SU-DHL-6 (cell line): ENCODE measurements at regions not wholly inside any gene's neighbourhood (a gene's known extent, or its start where the extent isn't known, plus 50 kb on each side); places are given as distances from the start of the nearest gene placed in this dataset.

Experiments
- H2AFZ ChIP-seq: fragments of 200-600 bp; sonication (generic); 2 replicates; pipeline ENCODE4 v1.6.1; 2014; ENCODE audit warnings: low read depth, mild to moderate bottlenecking, moderate library complexity, mixed read lengths, antibody characterized with exemption, low read length; ENCODE audit not compliant: severe bottlenecking
- H3F3A ChIP-seq: fragments of 200-600 bp; shearing (Covaris generic); 2 replicates; pipeline ENCODE4 v1.6.0; 2016; ENCODE audit warnings: antibody characterized with exemption, mild to moderate bottlenecking; ENCODE audit not compliant: insufficient read depth
- H3K27ac ChIP-seq: fragments of 200-600 bp; sonication (generic); 2 replicates; pipeline ENCODE4 v1.5.1; 2016; ENCODE audit warnings: low read depth, mild to moderate bottlenecking, low read length, moderate library complexity, mixed read lengths
- H3K27me3 ChIP-seq: fragments of 200-600 bp; sonication (generic), shearing (Covaris generic); 2 replicates; pipeline ENCODE4 v1.6.0; 2014; ENCODE audit warnings: mild to moderate bottlenecking, low read length
- H3K36me3 ChIP-seq: fragments of 200-600 bp; sonication (generic); 2 replicates; pipeline ENCODE4 v1.6.1; 2014; ENCODE audit warnings: mild to moderate bottlenecking, low read length, mixed read lengths
- H3K4me2 ChIP-seq: fragments of 300-600, 200-600 bp; shearing (Covaris generic), sonication (generic); 2 replicates; pipeline ENCODE4 v1.6.0; 2014; ENCODE audit warnings: low read length, low read depth, mild to moderate bottlenecking; ENCODE audit not compliant: poor library complexity, severe bottlenecking
- H3K4me3 ChIP-seq: fragments of 200-600 bp; sonication (generic); 2 replicates; pipeline ENCODE4 v1.5.1; 2014; ENCODE audit warnings: antibody characterized with exemption, low read length, mild to moderate bottlenecking, mixed read lengths; ENCODE audit not compliant: insufficient read depth, poor library complexity, severe bottlenecking
- H3K79me2 ChIP-seq: fragments of 200-600 bp; sonication (generic); 2 replicates; pipeline ENCODE4 v1.6.1; 2014; ENCODE audit warnings: mild to moderate bottlenecking, low read length, moderate library complexity; ENCODE audit not compliant: insufficient read depth
- H3K9ac ChIP-seq: fragments of 200-600 bp; sonication (generic); 2 replicates; pipeline ENCODE4 v1.7.0; 2014; ENCODE audit warnings: mild to moderate bottlenecking, low read length
- H3K9me2 ChIP-seq: fragments of 200-600 bp; sonication (generic); replicated peaks from 2 replicates; pipeline ENCODE4 v1.6.1; 2014; ENCODE audit warnings: low read length; ENCODE audit not compliant: insufficient read depth
- H3K9me3 ChIP-seq: fragments of 200-600 bp; sonication (generic); 2 replicates; pipeline ENCODE4 v1.6.1; 2014; ENCODE audit warnings: low read length, mixed read lengths; ENCODE audit not compliant: insufficient read depth
- H4K20me1 ChIP-seq: fragments of 200-600 bp; sonication (generic); 2 replicates; pipeline ENCODE4 v1.6.1; 2014; ENCODE audit warnings: low read depth, mild to moderate bottlenecking, antibody characterized with exemption, low read length, moderate library complexity, mixed read lengths
- EZH2phosphoT487 ChIP-seq: fragments of 200-600 bp; sonication (generic), shearing (Covaris generic); conservative IDR thresholded peaks from 2 replicates; pipeline ENCODE4 v1.6.1; 2018; ENCODE audit warnings: mild to moderate bottlenecking, antibody characterized with exemption, low read length, moderate library complexity, mixed read lengths
- TF ChIP-seq, protein P1 (sequence below): fragments of 200-600 bp; sonication (generic); IDR thresholded peaks from one replicate; pipeline ENCODE4 v1.5.1; 2017; ENCODE audit warnings: antibody characterized with exemption, mild to moderate bottlenecking, low read length, moderate library complexity; ENCODE audit not compliant: insufficient read depth, poor library complexity, severe bottlenecking

GRCh38 chr13:76339649-76340048 is 546.6 kb downstream of the KCTD12 start:
- Histone ChIP-seq H3K4me2 (no peak overlapping the region), H3K27ac (no peak overlapping the region), H3K9me2 (no peaks in the 10 kb centered on the region), H3K9ac (no peak overlapping the region), H3F3A (no peaks in the 10 kb centered on the region), H3K79me2 (no peaks in the 10 kb centered on the region), H3K27me3 (no peaks in the 10 kb centered on the region), H3K4me3 (no peak overlapping the region), H3K36me3 (no peaks in the 10 kb centered on the region), H4K20me1 (no peaks in the 10 kb centered on the region), H3K9me3 (no peaks in the 10 kb centered on the region), H2AFZ (no peak overlapping the region)
- no peak for TF ChIP-seq EZH2phosphoT487
- TF ChIP-seq, protein P1, sequence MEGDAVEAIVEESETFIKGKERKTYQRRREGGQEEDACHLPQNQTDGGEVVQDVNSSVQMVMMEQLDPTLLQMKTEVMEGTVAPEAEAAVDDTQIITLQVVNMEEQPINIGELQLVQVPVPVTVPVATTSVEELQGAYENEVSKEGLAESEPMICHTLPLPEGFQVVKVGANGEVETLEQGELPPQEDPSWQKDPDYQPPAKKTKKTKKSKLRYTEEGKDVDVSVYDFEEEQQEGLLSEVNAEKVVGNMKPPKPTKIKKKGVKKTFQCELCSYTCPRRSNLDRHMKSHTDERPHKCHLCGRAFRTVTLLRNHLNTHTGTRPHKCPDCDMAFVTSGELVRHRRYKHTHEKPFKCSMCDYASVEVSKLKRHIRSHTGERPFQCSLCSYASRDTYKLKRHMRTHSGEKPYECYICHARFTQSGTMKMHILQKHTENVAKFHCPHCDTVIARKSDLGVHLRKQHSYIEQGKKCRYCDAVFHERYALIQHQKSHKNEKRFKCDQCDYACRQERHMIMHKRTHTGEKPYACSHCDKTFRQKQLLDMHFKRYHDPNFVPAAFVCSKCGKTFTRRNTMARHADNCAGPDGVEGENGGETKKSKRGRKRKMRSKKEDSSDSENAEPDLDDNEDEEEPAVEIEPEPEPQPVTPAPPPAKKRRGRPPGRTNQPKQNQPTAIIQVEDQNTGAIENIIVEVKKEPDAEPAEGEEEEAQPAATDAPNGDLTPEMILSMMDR: no peak

- H3K27ac ChIP-seq: no peak overlapping the region
- TF ChIP-seq, protein P1: no peak
- no peak for TF ChIP-seq EZH2phosphoT487
- no peaks in the 10 kb centered on the region for H3K27me3 ChIP-seq
Observed at GRCh38 chr13:76338003-76338402, 548.2 kb downstream of the KCTD12 start.

DNA sequence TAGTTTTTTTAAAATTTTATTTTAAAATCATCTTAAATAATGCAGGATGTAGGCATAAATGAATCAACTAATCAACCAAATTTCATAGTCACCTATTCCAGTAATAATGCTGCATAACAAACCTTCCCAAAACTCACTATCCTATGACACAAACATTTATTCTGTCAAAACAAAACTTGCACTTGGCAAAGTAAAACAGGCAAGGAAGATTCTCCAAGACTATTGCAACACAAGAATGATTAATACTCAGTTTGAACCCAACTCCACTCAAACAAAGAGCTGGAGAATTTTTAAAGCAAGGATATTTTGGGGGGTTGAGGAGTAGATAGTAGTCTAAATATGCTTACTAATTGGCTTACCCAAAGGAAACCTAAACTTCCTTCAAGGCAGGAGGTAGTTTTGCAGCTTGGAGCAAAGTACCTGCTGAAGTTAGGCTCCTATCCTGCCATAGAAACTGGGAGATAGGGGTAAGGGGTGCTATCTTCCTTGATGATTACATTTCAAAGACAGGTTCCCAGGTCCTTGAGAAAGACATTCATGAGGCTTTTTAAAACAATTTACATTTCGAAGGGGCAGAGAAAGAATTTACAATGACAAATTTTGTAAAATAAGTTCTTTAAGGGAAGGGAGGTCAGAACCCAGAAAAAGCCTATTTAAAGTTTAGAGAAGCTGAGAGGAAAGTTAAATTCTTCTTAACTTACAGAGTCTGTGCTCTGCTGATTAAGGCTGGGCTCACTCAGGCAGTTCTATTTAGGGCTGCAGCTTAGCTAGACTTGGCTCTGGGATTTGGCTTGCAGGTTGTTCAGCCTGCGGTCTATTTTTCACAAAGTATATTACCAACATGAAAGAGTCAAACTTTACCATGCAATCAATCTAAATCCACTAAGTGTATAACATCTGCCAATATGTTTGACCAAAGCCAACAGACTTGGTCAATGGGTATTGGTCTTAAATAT is 549.0 kb downstream of the KCTD12 start:
- no peak overlapping the region for H3K4me3 ChIP-seq
- no peaks in the 10 kb centered on the region for H3K79me2 ChIP-seq
- no peaks in the 10 kb centered on the region for H3F3A ChIP-seq
- no peak overlapping the region for H3K9ac ChIP-seq
- H3K27ac ChIP-seq: no peak overlapping the region
- H3K36me3 ChIP-seq: no peaks in the 10 kb centered on the region
- no peaks in the 10 kb centered on the region for H3K27me3 ChIP-seq
- no peaks in the 10 kb centered on the region for H3K9me3 ChIP-seq
- H3K4me2 ChIP-seq: no peak overlapping the region
- H2AFZ ChIP-seq: no peak overlapping the region
- no peaks in the 10 kb centered on the region for H4K20me1 ChIP-seq
- no peaks in the 10 kb centered on the region for H3K9me2 ChIP-seq
- TF ChIP-seq EZH2phosphoT487: no peak
- TF ChIP-seq, protein P1: no peak

More at GRCh38 chr13:76338003-76338402, 548.2 kb downstream of the KCTD12 start:
- Histone ChIP-seq H3K9me2 (no peaks in the 10 kb centered on the region), H3K9ac (no peak overlapping the region), H3K4me3 (no peak overlapping the region), H3K36me3 (no peaks in the 10 kb centered on the region), H3F3A (no peaks in the 10 kb centered on the region), H3K79me2 (no peaks in the 10 kb centered on the region), H3K4me2 (no peak overlapping the region), H4K20me1 (no peaks in the 10 kb centered on the region), H3K9me3 (no peaks in the 10 kb centered on the region), H2AFZ (no peak overlapping the region)
